Adrenal gland (tissue), 5 donors: ENCODE measurements at regions not wholly inside any gene's neighbourhood (a gene's known extent, or its start where the extent isn't known, plus 50 kb on each side); places are given as distances from the start of the nearest gene placed in this dataset.

Experiments
- CTCF ChIP-seq, 6 experiments: fragments of 450-650 bp in 4 of 6; fragments of 200-600 bp in 2 of 6; sonication (generic) in 1 of 6; IDR thresholded peaks; 1 replicate in 5 of 6; 2 replicates in 1 of 6; pipeline versions ENCODE4 v1.5.1 to v1.8.0; 2016 to 2021; ENCODE audit warnings: antibody characterized with exemption in 6 of 6, mild to moderate bottlenecking in 2 of 6, moderate library complexity in 1 of 6
- POLR2A ChIP-seq, 2 donors: fragments of 450-650 bp; IDR thresholded peaks; one replicate each; pipeline ENCODE4 v1.6.1; 2017; ENCODE audit warnings: antibody characterized with exemption in 2 of 2, mild to moderate bottlenecking in 2 of 2, moderate library complexity in 1 of 2
- donor health status: DM: no; HTN: no; CAD: no.

- TF ChIP-seq CTCF (IDR thresholded peaks at IDR 0.05) (no peak), POLR2A (IDR thresholded peaks at IDR 0.05) (no peak)
Observed at GRCh38 chr2:186209532-186209931, 276.5 kb upstream of the ZC3H15 start.
